ENCODE measurements at regions not wholly inside any gene's neighbourhood (a gene's known extent, or its start where the extent isn't known, plus 50 kb on each side); places are given as distances from the start of the nearest gene placed in this dataset.

DNA sequence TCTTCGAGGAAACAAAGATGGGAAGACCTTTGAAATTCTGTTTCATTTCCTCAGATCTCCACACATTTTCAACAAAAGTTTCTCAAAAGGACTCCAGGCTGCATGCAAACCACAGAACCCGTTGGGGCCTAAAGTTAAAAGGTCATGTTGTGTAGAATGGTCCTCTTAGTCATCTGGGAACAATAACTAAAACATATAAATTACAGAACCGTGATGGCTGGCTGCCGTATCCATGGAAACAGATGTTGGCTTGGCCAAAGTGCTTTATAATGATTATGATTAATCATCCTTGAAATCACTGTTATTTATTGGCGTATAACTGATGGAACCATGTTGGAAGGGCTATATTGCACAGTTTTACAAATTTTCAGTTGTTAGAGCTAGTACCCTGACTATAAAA is 182.8 kb upstream of the CRIM1 start:
- TF ChIP-seq, protein P1, sequence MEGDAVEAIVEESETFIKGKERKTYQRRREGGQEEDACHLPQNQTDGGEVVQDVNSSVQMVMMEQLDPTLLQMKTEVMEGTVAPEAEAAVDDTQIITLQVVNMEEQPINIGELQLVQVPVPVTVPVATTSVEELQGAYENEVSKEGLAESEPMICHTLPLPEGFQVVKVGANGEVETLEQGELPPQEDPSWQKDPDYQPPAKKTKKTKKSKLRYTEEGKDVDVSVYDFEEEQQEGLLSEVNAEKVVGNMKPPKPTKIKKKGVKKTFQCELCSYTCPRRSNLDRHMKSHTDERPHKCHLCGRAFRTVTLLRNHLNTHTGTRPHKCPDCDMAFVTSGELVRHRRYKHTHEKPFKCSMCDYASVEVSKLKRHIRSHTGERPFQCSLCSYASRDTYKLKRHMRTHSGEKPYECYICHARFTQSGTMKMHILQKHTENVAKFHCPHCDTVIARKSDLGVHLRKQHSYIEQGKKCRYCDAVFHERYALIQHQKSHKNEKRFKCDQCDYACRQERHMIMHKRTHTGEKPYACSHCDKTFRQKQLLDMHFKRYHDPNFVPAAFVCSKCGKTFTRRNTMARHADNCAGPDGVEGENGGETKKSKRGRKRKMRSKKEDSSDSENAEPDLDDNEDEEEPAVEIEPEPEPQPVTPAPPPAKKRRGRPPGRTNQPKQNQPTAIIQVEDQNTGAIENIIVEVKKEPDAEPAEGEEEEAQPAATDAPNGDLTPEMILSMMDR (IDR thresholded peaks at IDR 0.05) = no peak
- no peak for TF ChIP-seq POLR2A (IDR thresholded peaks at IDR 0.05)
